G401 (cell line): ENCODE measurements at regions not wholly inside any gene's neighbourhood (a gene's known extent, or its start where the extent isn't known, plus 50 kb on each side); places are given as distances from the start of the nearest gene placed in this dataset.
"Not testable (repeated sequence)": the region's sequence is repeated elsewhere in the genome, so short reads cannot be mapped to it uniquely, and the experiment has no call there.

ENCODE experiments used
- DNase-seq: peaks from one replicate; pipeline ENCODE4 v3.0.0-alpha.2; 2015; ENCODE audit warnings: low spot score
- in situ Hi-C: cut with HindIII; loops from 2 replicates; pipeline ENCODE4 v1.10.0; 2016; ENCODE audit warnings: low sequenced_read_pairs, mixed read lengths

DNA sequence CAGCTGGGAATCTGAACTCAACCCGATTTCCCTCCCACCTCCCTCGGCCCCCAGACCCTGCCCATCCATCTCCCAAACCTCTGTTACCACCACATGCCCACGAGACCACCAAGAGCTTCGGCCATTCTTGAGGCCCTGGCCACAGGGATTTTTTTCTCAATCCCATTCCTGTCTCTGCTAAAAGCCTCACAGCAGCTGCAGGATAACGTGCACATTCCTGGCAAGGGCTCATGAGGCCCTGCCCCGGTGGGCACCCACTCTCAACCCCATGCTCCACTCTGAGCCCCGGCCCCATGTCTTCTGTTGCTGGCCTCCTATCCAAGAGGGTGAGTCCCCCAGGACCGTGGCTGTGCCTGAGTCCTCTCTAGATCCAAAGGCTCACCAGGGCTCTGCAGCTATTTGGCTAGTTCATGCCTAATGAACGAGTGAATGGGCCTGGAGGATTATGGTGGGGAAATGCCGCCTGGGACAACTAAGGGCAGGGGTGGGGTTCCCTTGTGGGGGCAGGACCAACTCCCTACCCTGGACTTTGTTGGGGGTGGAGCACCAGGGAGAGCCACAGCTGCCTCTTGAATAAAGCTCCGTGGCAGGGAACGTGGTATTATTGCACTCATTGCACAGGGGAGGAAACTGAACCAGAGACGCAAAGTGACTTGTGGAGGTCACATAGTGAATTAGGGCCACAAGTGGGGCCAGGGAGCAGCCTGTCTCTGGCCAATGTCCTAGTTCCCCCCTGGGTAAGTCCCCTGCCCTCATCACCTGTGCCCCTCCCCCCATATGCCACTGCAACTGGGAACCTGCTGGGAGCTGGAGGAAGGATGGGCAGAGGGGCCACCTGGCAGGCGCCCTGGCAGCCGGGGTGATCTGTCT lies 113.8 kb upstream of the SMURF2 start:
- in situ Hi-C loops = no loop called here
- DNase-seq = peak; percentile 18

DNA sequence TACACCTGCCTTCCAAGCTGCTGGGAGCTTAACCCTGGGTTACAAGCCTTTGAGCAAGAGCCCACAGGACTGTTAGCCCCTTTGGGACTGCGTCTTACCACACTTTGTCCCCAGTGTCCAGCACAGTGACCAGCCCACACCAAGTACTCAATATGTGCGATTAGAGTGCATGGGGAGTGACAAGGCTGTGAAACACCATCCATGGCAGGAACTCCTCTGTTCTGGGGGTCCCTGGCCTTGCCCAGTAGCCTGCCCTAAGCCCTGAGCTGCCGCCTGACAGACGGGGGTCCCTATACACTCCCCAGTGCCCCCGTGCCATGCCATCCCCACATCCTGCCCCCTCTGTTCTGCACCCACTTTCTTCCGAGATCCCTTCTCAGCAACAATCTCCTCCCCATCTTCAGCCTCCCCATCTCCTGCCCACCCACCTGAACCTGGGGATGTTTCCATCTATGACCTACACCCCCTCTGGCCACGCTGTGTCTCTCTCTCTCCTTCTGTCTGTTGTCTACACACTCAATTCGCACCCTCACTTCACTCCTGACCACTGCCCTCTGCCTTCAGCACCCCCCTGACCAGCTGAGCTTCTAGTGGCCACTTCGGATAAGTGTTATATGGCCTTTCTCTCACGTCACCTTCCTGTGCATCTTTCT lies 112.9 kb upstream of the SMURF2 start:
- in situ Hi-C loops = no loop called here
- DNase-seq = no peak

DNA sequence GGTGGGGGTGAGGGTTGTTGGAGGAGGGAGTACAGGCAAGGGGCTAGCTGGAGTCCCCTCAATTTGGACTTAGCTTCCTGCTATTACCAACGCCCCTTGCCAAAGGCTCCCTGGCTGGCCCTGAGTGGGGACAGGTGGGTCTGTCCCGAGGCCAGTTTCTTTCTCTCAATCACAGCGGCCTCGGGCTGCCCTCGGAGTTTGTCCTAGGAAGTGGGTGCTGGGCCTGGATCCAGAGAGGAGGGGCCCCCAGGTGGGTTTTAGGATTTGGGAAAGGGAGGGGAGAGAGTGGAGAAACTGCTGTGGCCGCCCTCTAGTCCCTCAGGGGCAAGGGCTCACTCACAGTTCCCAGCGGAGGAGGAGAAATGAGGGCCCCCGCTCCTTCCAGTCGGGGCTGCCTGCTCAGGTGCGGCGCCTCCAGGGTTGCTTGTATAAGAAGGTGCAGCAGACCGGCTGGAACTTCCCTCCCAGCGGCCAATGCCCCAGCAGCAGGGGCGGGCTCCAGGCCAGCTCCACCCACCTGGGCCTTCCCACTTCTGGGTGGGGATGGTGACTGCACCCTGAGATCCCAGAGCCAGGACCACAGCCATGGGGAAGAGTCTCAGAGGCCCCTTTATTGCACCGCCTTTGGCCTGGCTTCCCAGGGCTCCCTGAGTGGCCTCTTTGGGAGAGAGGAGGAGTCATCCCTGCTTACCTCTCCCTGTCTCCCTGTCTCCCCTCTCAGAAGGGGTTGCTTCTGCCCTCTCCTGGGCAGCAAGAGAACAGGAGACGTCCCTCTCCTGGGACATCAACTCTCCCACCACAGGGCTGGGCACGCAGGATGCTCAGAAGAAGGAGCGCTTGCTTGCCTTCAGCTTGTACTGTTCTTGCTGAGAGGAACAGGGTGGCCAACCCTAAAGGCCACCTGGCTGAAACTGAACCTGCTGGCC lies 112.0 kb upstream of the SMURF2 start:
- peak; percentile 60 for DNase-seq
- in situ Hi-C loops = no loop called here

DNA sequence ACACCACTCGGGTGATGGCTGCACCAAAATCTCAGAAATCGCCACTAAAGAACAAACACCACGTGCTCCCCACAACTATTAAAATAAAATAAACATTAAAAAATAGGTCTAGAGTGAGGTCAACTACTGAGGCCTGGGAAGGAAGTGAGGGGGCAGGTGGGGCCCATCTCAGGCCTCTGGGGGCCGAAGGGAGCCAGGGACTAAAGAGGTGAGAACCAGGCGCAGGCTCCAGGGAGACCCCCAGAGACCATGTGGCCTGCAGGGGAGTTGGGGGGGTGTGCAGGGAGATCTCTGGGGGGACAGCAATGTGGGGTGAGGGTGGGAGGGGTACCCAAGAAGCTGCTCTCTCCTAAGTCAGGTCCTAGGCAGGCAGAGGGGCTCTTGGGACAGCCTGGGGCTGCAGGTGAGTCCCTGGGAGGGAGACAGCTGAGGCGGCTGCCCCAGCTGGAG lies 111.3 kb upstream of the SMURF2 start:
- no peak for DNase-seq
- in situ Hi-C loops = no loop called here

DNA sequence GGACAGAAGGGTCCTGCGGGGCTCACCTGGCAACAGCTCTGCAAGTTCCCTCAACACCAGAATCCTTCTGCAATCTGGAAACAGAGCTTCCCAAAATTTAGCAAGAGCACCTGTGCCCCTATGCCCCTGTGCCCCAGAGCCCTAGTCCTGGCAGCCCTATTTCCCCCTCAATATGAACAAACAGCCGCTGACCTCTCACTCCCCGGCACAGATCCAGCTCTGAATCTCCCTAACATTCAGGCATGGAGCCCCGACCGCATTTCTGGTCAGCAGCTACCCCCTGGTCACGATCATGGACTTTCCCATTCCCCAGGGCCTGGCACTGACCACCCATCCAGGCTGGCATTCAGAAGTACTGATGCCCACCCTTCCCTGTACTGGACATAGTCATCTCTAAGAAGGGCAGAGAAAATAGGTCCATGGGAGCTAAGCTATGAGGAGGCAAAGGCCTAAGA lies 110.8 kb upstream of the SMURF2 start:
- in situ Hi-C loops = no loop called here

DNA sequence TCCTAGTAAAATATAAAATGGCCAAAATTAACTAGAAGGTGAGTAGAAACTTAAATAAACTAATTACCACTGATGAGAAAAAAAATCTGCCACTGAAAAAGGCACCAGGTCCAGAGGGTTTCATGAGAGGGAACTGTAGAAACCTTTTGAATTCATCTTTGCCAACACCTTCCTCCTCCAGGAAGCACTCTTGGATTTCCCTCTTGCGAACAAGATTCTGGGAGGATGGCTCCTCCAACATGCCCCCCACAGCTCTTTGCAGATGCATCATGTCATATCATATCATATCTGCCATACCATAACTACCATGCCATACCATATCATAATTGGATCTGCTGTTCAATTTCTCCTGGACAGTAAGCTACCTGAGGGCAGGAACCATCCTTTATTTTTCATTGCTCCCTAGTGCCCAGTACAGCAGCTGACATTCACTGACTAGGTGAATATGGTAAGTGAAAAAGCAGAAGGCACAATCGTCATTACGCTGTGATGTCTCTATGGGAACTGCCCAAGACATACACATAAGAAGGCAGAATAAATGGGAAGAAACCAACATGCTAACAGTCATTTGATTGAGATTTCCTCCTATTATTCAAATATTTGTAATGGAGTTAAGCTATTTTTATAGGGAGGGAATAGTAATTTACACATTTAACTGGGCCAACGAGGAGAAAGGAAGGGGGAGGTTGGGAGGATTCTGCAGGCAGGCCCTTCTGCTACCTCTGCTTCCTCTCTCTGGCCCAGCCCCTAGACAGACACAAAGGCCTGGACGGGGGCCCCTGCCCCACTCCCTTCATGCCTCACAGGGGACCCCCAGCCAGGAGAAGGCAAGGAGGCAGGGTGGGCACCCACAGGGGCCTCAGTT lies 110.1 kb upstream of the SMURF2 start:
- DNase-seq = no peak
- in situ Hi-C loops = no loop called here

More for the DNA sequence above, 110.8 kb upstream of the SMURF2 start:
- DNase-seq = no peak

DNA sequence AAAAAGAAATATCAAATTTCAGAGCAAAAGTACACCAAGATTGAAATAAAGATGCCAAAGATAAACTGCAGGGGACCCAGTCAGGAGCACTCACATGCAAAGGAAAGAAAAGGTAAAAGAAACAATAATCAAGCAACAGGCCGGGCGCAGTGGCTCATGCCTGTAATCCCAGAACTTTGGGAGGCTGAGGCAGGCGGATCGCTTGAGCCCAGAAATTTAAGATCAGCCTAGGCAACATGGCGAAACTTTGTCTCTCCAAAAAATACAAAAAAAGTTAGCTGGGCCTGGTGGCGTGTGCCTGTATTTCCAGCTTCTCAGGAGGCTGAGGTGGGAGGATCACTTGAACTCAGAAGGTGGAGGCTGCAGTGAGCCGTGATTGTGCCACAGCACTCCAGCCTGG lies 107.6 kb upstream of the SMURF2 start:
- in situ Hi-C loops = no loop called here
- DNase-seq = no peak

DNA sequence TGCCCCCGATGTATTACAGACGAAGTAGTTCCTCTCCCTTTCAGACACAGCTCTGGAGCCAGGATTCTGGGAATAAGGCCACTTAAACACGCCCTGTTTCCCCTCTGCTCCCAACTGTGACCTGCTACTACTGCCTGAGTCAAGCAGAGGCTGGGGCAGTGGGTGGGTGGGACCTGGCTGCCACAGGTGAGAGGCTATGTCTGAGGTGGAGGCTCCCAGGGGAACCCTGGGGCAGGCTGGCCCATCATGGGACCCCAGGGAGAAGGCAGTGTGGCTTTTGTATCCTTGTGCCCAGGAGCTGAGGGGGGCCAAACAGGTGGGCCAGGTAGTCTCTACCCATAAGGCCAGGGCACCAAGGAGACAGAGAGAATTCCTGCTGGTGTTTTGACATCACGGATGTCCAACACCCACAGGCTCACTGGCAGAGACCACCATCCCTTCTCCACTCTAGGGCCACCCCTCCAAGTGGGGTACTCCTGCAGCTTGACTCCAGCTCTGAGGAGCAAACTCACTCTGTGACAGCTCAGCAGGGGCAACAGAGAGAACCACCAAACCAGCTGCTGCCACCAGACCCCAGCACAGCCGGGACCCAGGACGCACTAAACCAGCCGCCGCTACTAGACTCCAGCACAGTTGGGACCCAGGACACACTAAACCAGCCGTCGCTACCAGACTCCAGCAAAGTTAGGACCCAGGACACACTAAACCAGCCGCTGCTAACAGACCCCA lies 105.3 kb upstream of the SMURF2 start:
- no peak for DNase-seq
- in situ Hi-C loops = no loop called here

DNA sequence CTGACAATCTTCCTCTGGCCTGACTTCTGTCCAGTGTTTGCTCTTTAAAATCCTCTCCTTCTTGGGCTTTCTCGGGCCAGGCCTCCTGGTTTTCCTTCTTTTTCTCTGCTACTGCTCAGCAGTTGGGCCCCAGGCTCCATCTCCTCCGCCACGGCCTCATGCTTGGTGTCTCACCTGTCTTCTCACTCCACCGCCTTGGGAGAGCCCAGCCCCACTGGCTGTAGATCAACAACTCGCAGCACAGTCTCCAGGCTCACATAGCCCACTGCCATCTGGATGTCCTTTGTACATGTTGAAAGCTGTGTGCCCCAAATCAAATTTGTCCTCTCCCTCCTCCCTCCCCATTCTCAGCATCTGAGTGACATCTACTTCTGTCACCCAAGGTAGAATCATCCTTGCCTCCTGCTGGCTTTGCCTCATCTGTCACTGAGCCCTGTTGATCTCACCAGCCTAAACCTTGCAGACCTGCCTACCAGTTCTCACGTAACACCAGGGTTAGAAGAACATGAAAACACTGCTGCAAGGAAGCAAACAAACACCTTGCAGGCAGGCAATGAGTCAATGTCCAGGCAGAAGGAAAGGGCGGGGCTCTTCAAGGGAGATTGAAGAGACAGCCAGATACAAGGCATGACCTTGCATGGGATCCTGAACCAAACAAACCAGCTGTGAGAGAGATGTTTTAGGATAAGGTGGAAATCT lies 103.2 kb upstream of the SMURF2 start:
- in situ Hi-C loops = no loop called here
- peak; percentile 24 for DNase-seq

DNA sequence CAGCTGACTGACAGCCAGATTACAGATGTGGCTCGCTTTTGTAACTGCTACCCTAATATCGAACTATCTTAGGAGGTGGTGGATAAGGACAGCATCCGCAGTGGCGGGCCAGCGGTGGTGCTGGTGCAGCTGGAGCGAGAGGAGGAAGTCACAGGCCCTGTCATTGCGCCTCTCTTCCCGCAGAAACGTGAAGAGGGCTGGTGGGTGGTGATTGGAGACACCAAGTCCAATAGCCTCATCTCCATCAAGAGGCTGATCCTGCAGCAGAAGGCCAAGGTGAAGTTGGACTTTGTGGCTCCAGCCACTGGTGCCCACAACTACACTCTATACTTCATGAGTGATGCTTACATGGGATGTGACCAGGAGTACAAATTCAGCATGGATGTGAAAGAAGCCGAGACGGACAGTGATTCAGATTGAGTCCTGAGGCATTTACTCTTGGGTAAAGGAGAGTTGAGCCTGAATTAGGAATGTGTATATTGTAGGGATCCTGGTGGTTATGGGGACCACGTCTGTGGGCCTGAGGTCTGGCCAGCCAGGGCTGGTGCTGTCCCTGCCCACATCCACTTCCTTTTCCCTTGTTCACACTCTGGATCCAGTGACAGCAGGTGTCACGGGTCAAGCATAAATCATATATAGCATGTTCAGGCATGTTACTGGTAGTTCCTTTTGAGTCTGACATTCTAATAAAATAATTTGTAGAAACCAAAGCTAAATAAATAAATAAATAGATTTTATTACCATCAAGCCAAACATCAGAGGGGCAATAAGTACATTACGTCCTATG lies 89.0 kb upstream of the SMURF2 start:
- in situ Hi-C loops = no loop called here
- DNase-seq = no peak

DNA sequence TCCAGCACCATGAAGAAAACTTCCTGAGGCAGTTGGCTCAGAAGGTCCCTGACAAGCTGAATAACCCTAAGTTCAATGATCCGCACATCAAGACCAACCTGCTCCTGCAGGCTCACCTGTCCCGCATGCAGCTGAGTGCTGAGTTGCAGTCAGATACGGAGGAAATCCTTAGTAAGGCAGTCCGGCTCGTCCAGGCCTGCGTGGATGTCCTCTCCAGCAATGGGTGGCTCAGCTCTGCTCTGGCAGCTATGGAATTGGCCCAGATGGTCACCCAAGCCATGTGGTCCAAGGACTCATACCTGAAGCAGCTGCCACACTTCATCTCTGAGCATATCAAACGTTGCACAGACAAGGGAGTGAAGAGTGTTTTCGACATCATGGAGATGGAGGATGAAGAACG lies 88.4 kb upstream of the SMURF2 start:
- in situ Hi-C loops = no loop called here
- no peak for DNase-seq

DNA sequence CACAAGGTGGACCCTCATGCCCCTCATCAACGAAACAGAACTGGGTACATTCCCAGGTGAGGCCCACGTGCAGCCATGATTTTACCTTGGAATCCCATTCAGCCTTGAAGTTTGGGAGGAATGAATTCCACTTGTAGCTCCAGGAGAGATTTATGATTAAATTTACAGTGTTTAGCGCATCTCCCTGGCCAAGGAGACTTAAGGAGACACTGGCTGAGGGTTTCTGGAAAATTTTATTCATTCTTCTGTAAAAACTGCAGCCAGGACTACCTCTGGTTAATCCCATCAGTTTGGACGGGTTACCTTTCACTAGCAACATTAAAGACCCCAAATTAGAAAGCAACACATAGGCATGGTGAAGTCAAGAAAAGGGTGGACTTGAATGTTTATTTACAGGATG lies 87.2 kb upstream of the SMURF2 start:
- in situ Hi-C loops = no loop called here
- DNase-seq = no peak

DNA sequence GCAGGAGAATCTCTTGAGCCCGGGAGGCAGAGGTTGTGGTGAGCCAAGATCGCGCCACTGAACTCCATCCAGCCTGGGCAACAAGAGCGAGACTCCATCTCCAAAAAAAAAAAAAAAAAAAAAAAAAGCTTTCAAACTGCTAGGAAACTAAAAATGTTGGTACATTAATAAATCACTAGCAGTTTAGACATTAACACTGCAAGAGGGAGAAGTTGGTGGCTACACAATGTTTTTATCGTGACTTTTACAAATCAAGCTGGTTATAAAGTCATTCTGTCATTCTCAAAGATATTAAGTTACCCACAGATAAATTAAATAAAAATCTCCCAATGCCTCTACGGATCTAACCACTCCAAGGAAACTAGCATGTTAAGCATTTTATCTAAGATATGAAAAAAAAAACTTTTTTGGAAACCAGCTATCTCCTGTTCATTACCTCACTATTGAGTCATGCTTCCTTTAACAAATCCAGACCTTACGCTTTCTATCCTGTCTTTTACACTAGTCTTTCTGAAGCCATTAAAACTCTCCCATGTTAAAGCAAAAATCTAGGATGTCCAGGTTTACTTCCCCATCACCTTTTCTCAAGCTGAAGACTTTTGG lies 85.9 kb upstream of the SMURF2 start:
- in situ Hi-C loops = no loop called here
- DNase-seq = no peak

DNA sequence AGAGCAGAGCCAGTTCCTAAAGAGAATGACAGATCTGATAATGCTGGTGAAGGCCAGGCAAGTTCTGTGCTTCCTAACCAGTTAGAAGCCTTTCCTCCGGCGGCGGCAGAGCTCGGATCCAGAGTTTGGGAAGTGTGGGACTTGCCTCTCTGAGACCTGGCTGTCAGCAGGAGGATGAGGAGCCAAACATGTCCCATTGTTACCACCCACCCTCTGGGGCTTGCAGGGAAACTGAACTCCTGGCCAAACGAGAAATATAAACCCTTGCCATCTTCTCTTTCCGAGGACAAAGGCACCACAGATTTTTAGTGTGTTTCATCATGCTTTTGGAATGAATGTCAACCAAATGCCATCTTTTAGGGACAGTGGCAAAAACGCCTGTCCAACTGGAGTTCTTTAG lies 80.2 kb upstream of the SMURF2 start:
- in situ Hi-C loops = no loop called here
- no peak for DNase-seq

DNA sequence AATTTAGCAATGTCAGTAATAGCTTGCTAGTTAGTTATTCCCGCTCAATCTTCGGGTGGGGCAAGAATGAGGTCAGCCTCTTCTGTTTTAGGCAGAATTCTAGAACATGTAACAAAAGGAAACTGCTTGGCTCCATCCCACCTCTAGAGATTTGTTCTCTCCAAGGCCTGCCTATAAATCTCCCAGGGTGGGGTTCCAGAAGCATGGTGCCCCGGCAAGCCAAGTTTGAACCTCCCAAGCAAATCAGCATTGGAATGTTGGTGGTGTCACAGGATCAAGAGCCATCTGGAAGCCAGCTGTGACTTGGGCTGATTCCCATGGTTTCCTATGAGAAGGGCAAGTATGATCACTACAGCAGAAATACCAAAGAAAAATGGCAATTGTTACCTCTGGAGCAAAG lies 79.8 kb upstream of the SMURF2 start:
- DNase-seq, in situ Hi-C loops: not testable (repeated sequence)

DNA sequence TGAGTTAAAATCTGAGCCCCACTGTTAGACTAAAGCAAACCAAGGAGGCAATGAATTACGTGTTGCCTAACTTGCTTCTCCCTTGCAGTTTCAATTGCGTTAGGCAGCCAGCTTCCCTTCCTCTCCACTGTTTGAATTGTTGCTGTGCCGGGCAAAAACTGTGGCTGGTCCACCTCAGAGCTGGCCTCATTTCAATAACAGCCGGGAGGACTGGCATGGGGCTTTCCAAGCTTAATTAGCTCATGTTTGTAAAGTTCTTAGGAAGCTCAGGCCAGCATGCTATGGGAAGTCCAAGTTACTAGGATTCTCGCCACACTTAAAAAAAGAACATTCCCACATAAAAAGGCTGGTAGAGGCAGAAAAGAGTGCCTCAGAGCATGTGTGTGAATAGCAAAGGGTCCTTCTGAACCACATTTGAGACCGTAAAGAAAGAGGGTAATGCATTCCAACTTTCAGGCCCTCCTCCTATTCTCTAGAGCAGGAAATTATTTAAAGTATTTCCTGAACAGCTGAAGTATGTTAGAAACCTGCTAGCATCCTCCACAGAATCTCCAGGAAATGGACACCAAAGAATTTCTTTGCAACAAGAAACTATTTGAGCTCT lies 79.0 kb upstream of the SMURF2 start:
- in situ Hi-C loops = no loop called here

More for the DNA sequence above, 79.0 kb upstream of the SMURF2 start:
- peak; percentile 26 for DNase-seq
